HT1080 (cell line): ENCODE measurements at regions not wholly inside any gene's neighbourhood (a gene's known extent, or its start where the extent isn't known, plus 50 kb on each side); places are given as distances from the start of the nearest gene placed in this dataset.

Experiments
- DNase-seq: peaks from one replicate; pipeline ENCODE4 v3.0.0-alpha.2; 2015; ENCODE audit warnings: low read depth

DNA sequence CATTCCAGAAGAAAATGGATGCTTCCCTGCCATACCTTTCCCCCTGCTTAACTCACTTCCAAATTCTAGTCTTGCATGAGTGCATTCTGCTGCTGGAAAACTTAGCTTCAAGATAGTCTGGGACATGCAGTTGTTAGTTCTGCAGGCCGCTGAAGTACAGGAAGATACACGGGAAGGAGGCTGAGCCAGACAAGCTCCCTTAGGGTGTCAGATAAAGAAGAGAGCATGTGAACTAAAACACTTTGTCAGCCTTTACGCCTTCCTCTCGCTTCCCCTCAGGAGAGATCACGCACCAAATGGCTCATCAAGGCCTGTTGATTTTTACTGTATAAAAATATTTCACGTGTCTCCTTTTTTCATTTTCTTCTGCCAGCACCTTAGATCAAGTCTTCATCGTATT, 420.7 kb downstream of the INSC start:
- no peak for DNase-seq

- DNase-seq, result no peak
Measured at GRCh38 chr11:15536438-15536837, 421.7 kb downstream of the INSC start.

GRCh38 chr11:15539645-15540044, 424.9 kb downstream of the INSC start:
- no peak for DNase-seq

GRCh38 chr11:15541079-15541478, 426.4 kb downstream of the INSC start:
- DNase-seq, result no peak

DNA sequence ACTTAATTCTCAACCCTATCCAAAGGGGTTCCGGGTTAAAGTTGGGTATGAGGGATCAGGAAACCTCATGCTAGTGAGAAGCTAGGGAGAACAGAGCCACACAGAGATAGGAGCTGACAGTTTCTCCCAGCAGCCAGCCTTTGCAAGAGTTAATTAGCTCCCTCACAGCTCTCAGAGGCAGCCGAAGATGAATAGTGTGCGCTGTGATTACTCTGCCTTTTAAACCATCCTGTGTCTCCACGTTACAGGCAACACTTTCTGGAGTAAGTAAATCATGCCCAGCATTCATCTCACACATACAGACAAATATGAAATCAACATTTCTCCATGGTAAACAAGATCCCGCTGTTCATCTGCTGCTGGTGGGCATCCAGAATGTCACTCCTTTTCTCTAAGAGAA, 429.6 kb downstream of the INSC start:
- no peak for DNase-seq

DNA sequence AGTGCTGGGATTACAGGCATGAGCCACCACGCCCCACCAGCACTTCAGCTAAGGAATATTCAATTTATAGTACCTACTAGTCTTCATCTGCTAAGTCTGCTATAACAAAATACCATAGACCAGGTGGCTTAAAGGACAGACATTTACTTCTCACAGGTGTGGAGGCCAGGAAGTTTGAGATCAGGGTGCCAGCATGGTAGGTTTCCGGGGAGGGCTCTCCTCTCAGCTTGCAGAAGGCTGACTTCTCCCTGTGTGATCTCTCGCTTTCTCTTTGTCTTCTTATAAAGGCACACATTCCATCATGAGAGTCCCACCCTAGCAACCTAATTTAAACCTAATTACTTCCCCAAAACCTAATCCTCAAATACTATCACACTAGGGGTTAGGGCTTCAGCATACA, 433.0 kb downstream of the INSC start:
- no peak for DNase-seq

DNA sequence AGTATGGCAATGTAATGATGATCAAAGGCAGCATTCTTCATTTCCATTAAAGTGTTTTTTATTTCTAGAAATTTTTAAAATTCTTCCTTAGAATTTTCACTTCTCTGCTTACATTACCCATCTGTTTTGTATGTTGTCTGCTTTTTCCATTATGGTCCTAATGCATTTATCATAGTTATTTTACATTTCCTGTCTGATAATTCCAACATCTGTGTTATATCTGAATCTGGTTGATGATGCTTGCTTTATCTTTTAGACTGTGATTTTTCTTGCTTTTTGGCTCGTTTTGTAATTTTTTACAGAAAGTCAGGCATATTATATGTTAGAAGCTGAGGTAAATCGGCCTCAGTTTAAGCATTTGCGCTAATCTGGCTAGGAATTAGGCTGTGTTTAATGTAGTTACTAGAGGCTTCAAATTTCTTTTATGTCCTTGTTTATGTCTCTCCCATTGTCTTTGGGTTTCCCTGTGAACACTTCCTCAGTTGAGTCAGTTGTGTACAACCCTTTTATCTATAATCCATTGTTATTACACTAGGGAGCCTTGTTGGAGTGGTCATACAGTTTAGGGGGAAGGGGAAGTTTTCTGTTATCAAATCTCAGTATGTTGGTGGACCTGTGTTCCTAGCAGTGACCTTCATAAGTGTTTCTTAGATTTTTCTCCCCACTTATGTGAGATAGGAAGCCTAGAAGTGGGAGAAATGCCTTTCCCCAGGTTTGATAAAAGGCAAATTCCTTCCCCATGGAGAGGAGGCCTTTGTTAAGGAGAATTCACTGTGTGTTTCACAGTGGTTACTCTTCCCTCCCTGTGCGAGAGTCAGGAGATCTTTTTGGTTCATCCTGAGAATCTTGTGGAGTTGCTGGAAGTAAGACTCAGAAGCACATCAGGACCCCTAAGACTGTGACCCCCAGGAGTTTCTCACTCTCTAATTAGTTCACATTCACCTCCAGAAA, 437.5 kb downstream of the INSC start:
- no peak for DNase-seq

GRCh38 chr11:15555161-15555560, 440.4 kb downstream of the INSC start:
- DNase-seq, result no peak

DNA sequence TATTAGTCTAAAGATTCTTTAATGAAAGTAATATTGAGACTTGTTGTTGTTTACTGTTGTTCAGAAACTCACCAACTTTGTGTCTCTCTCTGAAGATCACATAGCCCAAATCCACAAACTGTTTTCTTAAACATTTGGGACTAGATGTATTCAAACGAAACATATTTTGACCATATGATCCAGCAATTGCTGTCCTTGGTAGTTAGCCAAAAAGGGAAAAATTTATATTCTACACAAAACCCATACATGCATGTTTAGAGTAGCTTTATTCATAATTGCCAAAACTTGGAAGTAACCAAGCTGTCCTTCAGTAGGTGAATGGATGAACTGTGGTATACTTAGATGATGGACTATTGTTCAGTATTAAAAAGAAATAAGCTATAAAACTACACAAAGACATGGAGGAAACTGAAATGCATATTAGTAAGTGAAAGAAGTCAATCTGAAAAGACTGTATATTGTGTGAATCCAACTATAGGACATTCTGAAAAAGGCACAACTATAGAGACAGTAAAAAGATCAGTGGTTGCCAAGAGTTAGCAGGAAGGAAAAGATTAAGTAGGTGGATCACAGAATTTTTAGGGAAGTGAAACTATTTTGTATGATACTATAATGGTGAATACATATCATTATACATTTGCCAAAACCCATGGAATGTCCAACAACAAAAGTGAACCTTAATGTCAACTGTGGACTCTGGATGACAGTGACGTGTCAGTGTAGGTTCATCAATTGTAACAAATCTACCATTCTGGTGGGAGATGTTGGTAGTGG, 442.9 kb downstream of the INSC start:
- no peak for DNase-seq

DNA sequence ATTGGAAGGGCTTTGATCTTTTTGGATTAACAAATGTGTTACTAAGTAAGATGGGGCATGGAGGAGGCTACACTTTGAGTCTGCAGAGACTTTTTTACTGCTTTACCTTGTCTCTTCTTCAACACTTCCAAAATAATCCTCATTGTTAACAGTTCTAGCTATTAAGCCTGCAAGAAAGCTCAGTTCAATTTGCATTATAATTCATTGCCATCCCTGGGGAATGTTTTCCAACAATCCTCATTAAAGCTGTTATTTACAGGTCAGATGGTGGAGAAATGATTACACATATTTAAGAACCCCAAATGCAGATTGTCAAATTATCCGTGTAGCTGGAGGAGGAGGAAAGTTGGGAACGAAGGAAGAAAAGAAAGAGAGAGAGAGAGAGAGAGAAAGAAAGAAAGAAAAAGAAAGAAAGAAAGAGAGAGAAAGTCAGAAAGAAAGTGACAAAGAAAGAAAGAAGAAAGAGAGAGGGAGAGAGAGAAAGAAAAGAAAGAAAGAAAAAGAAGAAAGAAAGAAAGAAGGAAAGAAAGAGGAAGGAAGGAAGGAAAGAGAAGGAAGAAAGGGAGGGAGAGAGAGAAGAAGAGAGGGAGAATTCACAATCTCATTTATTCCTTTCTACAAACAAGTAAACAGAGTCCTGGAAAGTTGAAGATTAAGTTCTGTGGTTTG, 443.9 kb downstream of the INSC start:
- DNase-seq, result no peak

DNA sequence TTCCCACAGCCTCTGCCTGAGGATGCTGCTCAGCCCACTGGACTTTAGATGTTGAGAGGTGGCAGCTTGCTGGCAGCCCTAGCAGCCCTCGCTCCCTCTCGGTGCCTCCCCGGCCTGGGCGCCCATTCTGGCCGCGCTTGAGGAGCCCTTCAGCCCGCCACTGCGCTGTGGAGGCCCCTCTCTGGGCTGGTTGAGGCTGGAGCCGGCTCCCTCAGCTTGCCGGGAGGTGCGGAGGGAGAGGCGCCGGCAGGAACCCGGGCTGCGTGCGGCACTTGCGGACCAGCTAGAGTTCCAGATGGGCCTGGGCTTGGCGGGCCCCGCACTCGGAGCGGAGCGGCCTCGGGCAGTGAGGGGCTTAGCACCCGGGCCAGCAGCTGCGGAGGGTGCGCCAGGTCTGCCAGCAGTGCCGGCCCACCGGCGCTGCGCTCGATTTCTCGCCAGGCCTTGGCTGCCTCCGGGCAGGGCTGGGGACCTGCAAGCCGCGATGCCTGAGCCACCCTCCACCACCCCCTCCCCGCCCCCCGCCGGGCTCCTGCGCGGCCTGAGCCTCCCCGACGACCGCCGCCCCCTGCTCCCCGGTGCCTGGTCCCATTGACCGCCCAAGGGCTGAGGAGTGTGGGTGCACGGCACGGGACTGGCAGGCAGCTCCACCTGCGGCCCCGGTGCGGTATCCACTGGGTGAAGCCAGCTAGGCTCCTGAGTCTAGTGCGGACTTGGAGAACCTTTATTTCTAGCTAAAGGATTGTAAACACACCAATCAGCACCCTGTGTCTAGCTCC, 446.2 kb downstream of the INSC start:
- no peak for DNase-seq

DNA sequence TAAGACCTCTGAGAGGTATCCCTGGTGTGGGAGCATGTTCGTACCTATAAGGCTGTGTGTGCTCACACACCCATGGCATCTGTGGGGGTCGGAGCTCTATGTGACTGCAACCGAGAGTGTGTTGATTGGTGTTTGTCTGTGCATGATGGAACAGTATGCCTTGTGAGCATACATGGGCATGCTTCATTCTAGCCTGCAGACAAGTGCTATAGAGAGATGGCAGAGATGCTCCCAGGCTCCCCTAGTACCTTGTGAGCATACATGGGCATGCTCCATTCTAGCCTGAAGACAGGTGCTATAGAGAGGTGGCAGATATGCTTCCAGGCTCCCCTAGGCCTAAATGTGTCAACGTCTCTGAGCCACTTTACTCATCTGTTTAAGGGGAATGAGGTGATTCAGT, 447.5 kb downstream of the INSC start:
- DNase-seq, result no peak

GRCh38 chr11:15563054-15563453, 448.3 kb downstream of the INSC start:
- no peak for DNase-seq

GRCh38 chr11:15565880-15566279, 451.2 kb downstream of the INSC start:
- DNase-seq, result no peak

DNA sequence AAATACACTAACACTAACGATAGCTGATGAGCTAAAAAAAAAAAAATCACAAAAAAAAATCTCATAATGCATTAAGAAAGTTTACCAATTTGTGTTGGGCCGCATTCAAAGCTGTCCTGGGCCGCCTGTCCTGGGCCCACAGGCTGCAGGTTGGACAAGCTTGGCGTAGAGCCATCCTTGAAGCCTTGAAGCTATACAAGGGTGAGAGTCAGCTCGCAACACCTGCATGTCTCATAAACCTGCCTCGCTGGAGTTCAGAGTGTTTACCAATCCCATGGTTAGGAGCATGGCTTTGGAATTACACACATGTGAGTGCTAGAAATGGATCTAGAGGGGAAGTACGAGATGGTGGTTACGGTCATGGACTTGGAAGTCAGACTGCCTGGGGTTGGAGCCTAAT, 453.7 kb downstream of the INSC start:
- no peak for DNase-seq

DNA sequence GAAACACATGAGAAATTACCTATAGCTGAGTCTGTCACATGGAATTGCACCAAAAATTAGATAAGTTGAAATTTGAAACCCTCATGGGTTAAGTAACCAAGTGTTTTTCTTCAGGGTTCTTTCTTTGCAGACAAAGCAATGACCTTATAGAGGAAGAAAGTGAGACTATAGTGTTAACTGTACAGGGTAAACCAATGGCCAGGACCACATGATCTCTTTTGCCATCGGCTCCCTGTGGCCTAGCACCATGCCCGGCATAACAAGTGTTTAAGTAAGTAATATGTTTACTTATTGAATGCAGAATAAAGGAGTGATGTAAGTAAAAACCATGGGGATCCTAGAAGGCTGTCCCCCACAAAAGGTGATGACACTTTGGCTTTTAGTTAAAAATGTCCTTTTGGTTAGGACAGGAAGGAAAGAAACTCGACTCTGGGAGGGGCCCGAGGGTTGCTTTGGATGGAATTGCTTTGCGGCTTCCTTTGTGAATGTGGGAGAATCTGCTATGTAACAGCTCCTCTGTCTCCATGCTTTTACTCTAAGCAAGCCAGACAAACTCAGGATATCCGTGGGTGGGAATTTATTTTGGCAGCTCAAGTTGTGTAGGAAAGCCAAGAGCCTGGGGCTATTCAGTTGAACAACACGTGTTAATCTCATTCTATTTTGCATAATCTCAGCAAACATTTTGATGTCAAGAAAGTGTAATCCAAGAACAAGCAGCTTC, 454.7 kb downstream of the INSC start:
- no peak for DNase-seq

GRCh38 chr11:15575409-15575808, 460.7 kb downstream of the INSC start:
- no peak for DNase-seq

DNA sequence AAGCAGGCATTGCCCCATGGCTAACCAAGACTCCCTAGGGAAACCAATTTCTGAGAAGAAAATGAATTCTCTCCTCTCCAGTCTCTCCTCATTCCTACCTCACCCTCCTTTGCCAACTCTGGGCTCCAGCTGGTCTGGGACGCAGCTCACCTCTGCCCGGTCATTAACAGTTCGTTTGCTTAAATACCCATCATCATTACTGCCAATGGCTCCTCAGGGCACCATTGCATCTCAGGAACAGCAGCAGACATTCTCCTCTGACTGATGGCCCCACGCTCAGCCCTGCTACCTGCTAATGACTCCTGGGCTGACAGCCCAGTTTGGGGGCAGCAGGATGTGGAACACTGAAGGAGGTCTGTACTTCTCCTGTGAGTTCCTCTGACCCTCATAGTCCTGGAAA, 462.0 kb downstream of the INSC start:
- DNase-seq, result no peak

DNA sequence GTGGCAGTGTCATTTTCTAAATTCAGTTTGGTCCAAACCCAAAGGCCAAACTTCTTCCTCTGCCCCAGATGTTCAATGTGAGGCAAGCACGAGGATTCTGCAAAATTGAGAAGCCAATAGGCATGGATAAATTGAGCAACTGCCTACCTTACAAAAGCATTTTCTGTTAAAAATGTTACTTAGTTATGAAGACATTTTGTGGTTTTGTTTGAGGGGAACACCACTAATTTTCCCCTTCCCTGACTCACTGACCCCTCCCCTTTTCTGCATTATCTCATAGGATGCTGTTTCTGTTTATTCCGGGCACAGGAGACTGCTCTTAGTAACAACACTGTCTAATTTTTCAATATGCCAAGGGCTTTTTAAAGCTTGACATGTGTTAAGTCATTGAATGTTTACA, 462.8 kb downstream of the INSC start:
- no peak for DNase-seq

DNA sequence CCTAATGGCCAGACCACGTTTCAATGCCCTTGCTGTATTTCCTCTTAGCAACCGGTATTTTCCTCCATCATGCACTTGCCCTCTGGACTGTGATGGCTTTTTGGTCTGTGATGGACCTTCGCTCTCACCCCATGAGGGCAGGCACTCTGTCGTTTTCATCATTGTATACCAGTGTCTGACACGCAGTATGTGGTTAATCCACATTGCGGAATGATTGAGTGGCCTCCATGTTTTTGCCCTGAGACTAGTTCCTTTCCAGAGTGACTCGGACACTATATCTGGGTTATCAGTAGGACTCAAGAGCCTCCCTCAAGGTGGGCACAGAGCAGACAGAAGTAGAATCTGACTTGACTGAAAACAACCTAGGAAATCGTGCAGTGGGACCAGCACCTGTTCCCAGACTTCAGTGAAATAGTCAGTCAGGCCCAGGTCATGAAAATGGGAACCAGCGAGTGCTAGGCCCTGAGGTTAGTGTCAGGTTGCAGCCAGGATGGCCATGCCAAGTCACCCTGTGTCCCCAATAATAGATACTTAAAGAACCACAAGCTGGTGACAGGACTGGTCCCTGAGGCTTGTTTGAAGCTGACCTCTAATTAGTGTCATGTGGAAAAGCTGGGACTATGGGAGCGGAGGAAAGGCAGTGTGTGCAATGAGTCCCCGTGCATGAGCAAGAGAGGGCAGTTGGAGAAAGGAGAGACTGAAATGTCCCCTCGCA, 464.7 kb downstream of the INSC start:
- no peak for DNase-seq
